Thymus (tissue), 11 donors: ENCODE measurements at regions not wholly inside any gene's neighbourhood (a gene's known extent, or its start where the extent isn't known, plus 50 kb on each side); places are given as distances from the start of the nearest gene placed in this dataset.

Experiments used
- DNase-seq, 9 donors: peaks; one replicate each; pipeline ENCODE4 v3.0.0-alpha.2; 2013; ENCODE audit warnings: low spot score in 9 of 9, low read depth in 6 of 9, missing footprints in 1 of 9
- H3K27ac ChIP-seq, 2 donors: one replicate each; pipeline ENCODE4 v1.5.1; 2013; ENCODE audit warnings: control low read depth in 1 of 2, low read depth in 1 of 2, low read length in 1 of 2, mild to moderate bottlenecking in 1 of 2, moderate library complexity in 1 of 2
- H3K27me3 ChIP-seq, 2 donors: one replicate each; pipeline ENCODE4 v1.5.1; 2013; ENCODE audit warnings: low read length in 1 of 2; ENCODE audit not compliant: control insufficient read depth in 2 of 2, insufficient read depth in 1 of 2
- H3K36me3 ChIP-seq, 2 donors: one replicate each; pipeline ENCODE4 v1.5.1; 2013; ENCODE audit warnings: low read length in 1 of 2, mild to moderate bottlenecking in 1 of 2, moderate library complexity in 1 of 2; ENCODE audit not compliant: control insufficient read depth in 2 of 2, insufficient read depth in 2 of 2
- H3K4me1 ChIP-seq, 2 donors: one replicate each; pipeline ENCODE4 v1.5.1; 2013; ENCODE audit warnings: low read length in 2 of 2; ENCODE audit not compliant: control insufficient read depth in 2 of 2, insufficient read depth in 2 of 2
- H3K4me3 ChIP-seq, 2 donors: one replicate each; pipeline ENCODE4 v1.5.1; 2013; ENCODE audit warnings: low read length in 2 of 2, control low read depth in 1 of 2, mild to moderate bottlenecking in 1 of 2
- H3K9me3 ChIP-seq, 2 donors: one replicate each; pipeline ENCODE4 v1.5.1; 2013; ENCODE audit warnings: low read length in 1 of 2, mild to moderate bottlenecking in 1 of 2; ENCODE audit not compliant: control insufficient read depth in 2 of 2, insufficient read depth in 1 of 2
- WGBS: extraction: QIAGEN DNeasy Blood & Tissue Kit; methylation state at CpG from one replicate; pipeline ENCODE4 v1.1.7; 2013; 5-methylcytosine and 5-hydroxymethylcytosine counted together
- donor health status: healthy.

DNA sequence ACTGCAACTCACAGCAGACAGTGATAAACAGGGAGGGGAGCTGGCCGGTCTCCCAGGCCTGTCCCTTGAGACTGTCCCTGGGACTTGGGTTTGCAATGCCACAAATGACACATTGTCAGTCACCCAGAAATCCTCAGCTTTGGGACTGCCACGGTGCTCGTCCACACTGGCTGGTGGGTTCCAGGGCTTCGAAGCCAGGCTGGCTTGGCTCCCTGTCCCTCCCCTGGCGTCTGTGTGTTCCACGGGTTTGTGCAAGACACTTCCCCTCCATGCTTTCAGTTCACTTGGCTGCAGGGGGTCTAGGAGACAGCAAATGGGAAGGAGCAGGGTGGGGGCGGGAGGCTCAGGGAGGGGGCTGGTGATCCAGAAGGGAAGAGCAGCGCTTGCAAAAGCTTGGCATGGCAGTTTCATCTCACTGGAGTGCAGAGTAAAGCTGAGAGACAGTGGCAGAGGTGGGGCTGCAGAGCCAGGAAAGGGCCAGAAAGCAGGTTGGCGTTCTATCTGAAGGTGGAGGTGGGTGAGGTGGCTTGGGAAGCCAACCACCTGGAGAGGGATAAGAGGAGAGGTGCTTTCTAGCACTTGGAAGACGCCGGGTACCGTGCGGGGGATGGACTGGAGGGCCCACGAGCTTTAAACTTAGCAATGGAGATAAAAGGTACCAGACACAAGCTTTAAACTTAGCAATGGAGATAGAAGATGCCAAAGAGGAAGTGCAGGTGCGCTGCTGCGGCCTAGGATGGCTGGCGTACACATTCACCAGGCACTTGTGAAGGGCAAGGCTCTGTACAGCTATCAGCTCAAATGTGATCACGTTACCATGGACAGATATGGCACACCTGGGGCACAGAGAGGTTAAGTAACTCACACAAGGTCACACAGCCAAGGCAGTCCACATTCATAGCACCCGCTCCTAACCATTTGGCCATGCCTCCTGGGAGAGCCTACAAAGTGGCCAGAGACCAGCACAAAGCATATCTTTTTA, 86.4 kb upstream of the SHISAL1 start:
- DNase-seq = peak in 3 of 9 donors; percentile 10 to 39 (median 30)
- Histone ChIP-seq H3K4me1 (peaks cover 0 to 20% of the 10 kb centered on the region in 2 donors), H3K27ac (no peak overlapping the region), H3K9me3 (peaks cover 0 to 3% of the 10 kb centered on the region in 2 donors), H3K36me3 (no peaks in the 10 kb centered on the region), H3K4me3 (no peak overlapping the region), H3K27me3 (no peaks in the 10 kb centered on the region)
- 84% methylated on average over 19 of the region's 19 CpGs for WGBS

GRCh38 chr22:44396727-44397722, 84.3 kb upstream of the SHISAL1 start:
- Histone ChIP-seq H3K27ac (no peak overlapping the region), H3K4me1 (peaks cover 0 to 20% of the 10 kb centered on the region in 2 donors), H3K36me3 (no peaks in the 10 kb centered on the region), H3K27me3 (no peaks in the 10 kb centered on the region), H3K4me3 (no peak overlapping the region), H3K9me3 (peaks cover 0 to 3% of the 10 kb centered on the region in 2 donors)
- DNase-seq = peak in 1 of 9 donors; percentile 19
- WGBS = 84% methylated on average over 16 of the region's 16 CpGs

- Histone ChIP-seq H3K27ac (no peak overlapping the region), H3K36me3 (no peaks in the 10 kb centered on the region), H3K4me3 (no peak overlapping the region), H3K9me3 (peaks cover 0 to 3% of the 10 kb centered on the region in 2 donors), H3K4me1 (peaks cover 0 to 20% of the 10 kb centered on the region in 2 donors), H3K27me3 (no peaks in the 10 kb centered on the region)
- DNase-seq = no peak
- WGBS = 88% methylated on average over 12 of the region's 12 CpGs
These were observed 83.4 kb upstream of the SHISAL1 start for GRCh38 chr22:44396021-44396726.

- no peak for DNase-seq
- peaks cover 0 to 3% of the 10 kb centered on the region in 2 donors for H3K9me3 ChIP-seq
- no peak overlapping the region for H3K4me3 ChIP-seq
- 92% methylated on average over 31 of the region's 31 CpGs for WGBS
- H3K27me3 ChIP-seq = no peaks in the 10 kb centered on the region
- peaks cover 0 to 20% of the 10 kb centered on the region in 2 donors for H3K4me1 ChIP-seq
- no peaks in the 10 kb centered on the region for H3K36me3 ChIP-seq
- no peak overlapping the region for H3K27ac ChIP-seq
These were observed 82.6 kb upstream of the SHISAL1 start for GRCh38 chr22:44395118-44396005.

- Histone ChIP-seq H3K36me3 (no peaks in the 10 kb centered on the region), H3K4me1 (peaks cover 0 to 17% of the 10 kb centered on the region in 2 donors), H3K9me3 (no peaks in the 10 kb centered on the region), H3K27ac (no peak overlapping the region), H3K27me3 (no peaks in the 10 kb centered on the region), H3K4me3 (no peak overlapping the region)
- WGBS = 97% methylated on average over 22 of the region's 22 CpGs
- DNase-seq = no peak
These were observed 81.7 kb upstream of the SHISAL1 start for GRCh38 chr22:44394246-44395117.

DNA sequence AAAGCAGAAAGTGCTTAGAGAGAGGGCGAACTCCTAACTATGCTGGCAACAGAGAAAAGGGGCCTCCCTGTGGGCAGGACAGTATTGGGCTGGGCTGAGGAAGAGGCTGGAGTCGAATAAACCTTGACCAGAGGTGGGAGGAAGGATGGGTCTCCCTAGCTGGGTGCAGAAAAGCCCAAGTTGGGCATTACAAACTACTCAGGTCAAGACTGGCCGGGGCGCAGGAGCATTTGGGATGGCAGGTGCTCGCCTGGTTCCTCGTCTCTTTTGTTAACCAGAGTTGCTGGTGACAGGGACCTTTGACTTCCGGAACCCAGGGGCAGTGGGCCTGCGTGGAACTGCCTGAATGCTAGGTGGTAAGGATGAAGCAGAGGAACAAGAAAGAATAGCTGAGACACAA, 80.3 kb upstream of the SHISAL1 start:
- peaks cover 0 to 17% of the 10 kb centered on the region in 2 donors for H3K4me1 ChIP-seq
- WGBS = 86% methylated on average over 8 of the region's 8 CpGs
- H3K27me3 ChIP-seq = no peaks in the 10 kb centered on the region
- H3K4me3 ChIP-seq = no peak overlapping the region
- H3K9me3 ChIP-seq = no peaks in the 10 kb centered on the region
- DNase-seq = no peak
- no peak overlapping the region for H3K27ac ChIP-seq
- H3K36me3 ChIP-seq = no peaks in the 10 kb centered on the region

DNA sequence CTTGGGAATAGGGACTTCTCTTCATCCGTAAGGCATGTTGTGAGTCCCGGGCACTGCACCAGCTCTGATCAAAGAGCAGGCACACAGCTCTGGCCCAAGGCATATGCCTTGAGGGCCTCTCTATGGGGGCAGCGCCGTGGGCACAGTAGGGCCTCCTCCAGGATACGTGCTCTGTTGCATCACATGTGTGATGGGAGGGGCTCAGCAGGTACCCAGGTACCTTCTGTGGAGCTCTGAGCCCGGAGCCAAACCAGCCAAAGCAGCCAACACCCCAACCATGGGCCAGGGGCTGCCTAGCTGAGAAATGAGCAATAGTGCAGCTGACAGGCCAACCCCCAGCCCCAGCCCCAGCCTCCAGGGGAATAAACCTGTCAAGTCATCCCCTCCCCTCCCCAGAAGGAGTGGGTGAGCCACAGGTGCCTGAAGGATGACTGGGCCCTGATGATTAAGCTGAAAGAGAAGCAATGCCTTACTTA, 79.7 kb upstream of the SHISAL1 start:
- peaks cover 0 to 17% of the 10 kb centered on the region in 2 donors for H3K4me1 ChIP-seq
- no peak for DNase-seq
- no peaks in the 10 kb centered on the region for H3K9me3 ChIP-seq
- H3K4me3 ChIP-seq = no peak overlapping the region
- no peaks in the 10 kb centered on the region for H3K36me3 ChIP-seq
- no peaks in the 10 kb centered on the region for H3K27me3 ChIP-seq
- 80% methylated on average over 6 of the region's 6 CpGs for WGBS
- no peak overlapping the region for H3K27ac ChIP-seq
